DMS153 (cell line): ENCODE measurements at regions not wholly inside any gene's neighbourhood (a gene's known extent, or its start where the extent isn't known, plus 50 kb on each side); places are given as distances from the start of the nearest gene placed in this dataset.

Experiments
- DNase-seq: peaks from one replicate; lab custom pipeline; 2025; lab: John Stamatoyannopoulos, UW

- DNase-seq, result no peak
Observed at GRCh38 chr10:128875030-128875744, 591.9 kb upstream of the MGMT start.

GRCh38 chr10:128875956-128876736, 590.9 kb upstream of the MGMT start:
- no peak for DNase-seq

DNA sequence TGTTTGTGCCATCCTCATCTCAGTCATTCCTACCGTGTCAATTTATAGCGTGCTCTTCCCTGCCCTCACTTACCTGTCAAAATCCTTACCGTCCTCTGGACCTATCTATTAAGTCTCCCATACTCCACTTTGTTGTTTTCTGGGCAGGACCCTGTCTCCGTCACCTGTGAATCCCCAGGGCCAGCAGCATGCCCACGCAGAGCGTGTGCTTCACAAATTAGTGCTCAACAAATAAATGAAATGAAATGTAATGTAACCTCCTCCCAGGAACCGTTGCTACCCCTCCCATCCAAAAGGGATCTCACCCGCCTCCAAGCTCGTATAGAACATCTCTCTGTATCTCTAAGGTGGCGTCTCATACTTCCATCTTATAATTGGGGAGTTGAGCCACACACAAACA, 589.9 kb upstream of the MGMT start:
- no peak for DNase-seq

DNA sequence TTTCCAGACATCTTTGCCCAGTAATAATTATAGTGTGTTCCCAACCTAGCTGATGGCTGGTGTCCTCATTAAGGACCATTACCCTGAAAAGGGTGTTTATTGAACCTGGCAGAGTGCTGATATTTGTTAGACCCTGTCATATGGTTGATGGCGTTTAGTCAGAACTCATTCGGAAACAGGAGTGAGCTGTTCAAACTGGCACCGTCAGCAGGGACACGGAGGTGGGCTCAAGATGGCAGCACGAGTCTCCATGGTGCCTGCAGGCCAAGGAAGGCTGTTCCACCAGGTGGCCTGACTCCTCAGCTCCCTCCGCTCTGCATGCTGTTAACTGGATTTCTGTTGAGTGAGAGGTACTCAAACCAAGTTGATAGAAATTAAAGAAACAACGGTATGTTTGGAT, 589.1 kb upstream of the MGMT start:
- DNase-seq, result no peak

DNA sequence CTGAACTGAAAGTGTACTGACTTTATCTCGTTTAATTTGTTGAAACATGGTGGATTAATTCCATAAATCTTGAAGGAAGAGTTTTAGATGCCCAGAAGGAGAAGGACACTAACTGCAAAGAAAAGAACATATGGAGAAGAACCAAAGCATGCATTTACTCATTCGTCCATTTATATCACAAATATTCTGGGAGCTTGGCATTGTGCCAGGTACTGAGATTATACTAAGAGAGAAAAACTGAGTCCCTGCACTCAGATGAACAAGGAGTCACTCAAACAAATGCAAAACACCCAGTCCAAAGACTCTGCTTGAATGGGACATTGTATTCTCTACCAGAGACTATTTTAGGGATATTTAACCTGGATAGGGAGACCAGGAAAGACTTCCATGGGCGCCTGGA, 588.0 kb upstream of the MGMT start:
- no peak for DNase-seq

GRCh38 chr10:128879441-128880140, 587.5 kb upstream of the MGMT start:
- no peak for DNase-seq

DNA sequence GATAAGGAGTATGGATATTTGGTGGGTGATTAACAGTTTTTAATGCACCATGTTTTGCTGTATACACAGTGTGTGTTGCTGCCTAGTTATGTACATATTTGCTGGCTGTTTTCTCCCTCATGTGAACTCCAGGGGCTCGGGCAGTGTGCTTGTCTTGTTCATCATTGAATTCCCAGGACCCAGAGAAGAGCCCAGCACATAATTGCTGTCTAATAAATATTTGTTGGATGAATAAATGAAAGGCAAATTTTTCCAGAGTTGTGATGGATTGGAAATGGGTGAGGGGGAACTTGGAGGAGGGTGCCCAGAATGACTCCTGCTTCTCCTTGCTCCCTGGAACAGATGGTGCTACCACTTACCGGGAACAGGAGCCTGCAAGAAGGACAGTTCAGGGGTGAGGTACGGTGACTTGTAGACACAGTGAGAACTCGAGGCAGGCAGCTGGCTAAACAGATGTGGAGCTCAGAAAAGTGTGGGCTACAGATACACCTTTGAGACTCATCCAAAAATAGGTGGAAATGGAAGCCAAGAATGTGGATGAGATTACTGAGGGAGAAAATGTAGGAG, 586.8 kb upstream of the MGMT start:
- DNase-seq, result no peak

DNA sequence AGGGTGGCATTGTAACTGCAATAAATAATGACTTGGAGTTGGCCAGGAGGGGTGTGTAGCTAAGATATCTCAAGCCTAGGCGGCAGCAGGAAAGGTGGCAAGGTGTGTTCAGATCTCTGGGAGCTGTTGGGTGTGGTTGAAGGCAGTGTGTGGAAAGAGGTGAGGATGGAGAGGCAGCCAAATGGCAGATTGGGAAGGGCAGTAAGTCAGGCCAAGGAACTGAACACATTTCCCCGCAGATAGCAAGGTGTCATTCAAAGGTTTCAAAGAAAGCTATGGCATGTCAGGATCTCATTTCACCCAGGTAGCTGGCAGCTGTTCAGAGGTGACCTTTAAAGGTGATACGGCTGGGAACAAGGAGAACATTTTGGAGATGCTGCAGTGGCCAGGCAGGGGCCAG, 586.0 kb upstream of the MGMT start:
- no peak for DNase-seq

DNA sequence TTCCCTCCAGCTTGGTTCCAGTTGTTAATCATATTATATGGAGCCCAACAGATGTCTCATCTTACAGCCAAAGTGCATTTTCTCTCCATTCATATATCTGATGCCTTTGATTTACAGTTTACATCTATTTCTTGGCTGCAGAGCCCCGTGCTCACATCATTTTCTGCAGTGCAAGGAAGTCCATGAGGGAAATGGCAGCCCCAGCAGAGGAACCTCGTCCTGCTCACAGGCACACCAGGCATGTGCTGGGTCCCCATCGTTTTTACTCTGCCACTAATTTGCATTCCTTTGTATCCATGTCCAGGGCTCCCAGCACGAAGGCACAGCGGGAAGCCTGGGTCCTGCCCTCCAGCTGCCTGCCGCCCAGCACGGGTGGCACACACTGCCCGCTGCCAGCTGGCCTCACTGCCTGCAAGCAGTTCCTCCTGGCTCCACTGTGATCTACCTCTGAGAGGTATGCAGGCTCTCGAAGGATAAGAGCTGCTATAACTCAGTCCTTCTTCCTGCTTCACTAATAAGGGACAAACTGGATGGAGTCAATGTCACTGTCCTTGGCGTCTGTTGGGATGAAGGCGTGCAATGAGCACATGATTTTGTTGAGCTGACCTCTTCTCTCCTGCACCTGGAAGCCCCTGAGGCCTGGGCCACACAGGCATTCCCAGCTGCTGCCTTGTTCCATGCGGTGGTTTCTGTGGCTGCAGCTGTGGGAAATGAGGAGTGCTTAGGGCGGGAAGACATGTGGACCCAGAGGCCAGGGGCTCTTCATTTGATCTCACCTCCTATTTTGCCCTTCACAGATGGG, 583.6 kb upstream of the MGMT start:
- no peak for DNase-seq

DNA sequence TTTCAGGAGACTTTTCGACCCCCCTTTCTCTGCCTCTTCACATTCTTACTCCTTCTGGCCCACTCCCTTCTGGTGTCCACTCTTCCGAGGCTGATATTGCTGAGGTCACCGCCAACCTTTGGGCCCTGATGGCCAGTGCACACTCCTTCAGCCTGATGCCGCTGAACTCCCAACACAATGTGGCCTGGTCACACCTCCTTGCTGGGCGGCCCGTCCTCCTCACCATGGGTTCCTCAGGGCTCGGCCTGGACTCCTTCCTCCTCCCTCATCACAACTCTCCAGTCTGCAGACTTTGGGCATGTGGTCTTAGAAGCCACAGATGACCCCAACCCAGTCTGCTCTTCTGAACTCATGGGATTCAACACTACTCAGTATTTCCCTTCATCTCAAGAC, 583.0 kb upstream of the MGMT start:
- no peak for DNase-seq

GRCh38 chr10:128884496-128885072, 582.5 kb upstream of the MGMT start:
- DNase-seq, result no peak

DNA sequence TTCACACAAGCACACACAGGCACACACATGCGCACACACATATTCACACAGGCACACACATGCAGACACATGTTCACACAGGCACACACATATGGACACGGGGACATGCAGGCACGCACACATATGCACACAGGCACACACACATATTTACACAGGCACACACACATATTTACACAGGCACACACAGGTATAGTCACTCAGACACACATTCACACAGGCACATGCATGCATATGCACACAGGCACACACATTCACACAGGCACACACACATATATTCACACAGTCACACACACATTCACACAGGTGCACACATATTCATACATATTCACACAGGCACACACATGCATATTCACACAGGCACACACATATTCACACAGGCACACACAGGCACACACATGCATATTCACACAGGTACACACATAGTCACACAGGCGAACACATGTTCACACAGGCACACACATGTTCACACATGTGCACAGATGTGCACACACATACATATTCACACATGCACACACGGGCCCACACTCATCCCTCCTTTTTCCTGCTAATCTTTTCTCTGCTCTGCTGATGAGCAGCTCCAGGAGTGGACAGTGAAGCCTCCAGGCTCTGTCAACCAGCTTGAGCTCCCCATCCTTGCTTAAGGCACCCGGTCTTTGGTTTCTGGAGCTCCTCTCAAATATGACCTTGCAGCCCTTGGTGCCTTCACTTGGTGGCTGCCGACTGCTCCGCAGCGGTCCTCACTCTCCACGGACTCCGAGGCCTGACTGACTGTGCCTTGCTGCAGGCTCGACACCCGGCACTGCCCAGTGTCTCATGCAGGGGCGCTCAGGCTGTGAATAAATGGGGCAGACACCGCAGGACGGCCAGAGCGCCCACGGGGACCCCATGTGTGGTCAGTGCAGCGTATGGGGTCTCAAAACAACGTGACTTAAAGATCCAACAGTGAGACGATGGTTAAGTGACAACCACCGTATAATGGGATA, 581.2 kb upstream of the MGMT start:
- DNase-seq, result no peak

DNA sequence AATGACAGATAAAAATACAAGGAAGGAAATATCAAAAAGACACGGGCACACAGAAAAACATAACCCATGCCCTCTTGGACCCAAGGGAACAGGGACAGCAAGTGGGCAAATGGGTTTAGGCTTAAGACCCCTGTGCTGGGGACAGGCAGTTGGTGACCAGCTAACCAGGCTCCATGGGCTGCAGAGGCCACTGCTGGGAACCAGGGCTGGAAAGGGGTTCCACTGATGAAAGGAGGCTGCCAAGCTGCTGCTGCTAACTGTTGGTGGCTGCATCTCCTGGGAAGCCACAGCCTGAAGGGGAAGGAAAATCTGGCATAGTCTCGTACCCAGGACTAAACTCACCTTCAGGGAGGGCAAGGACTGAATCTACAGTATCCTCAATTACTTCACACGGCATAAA, 579.2 kb upstream of the MGMT start:
- no peak for DNase-seq

GRCh38 chr10:128892005-128892404, 575.0 kb upstream of the MGMT start:
- no peak for DNase-seq

- DNase-seq, result no peak
Observed at GRCh38 chr10:128894641-128895040, 572.4 kb upstream of the MGMT start.

DNA sequence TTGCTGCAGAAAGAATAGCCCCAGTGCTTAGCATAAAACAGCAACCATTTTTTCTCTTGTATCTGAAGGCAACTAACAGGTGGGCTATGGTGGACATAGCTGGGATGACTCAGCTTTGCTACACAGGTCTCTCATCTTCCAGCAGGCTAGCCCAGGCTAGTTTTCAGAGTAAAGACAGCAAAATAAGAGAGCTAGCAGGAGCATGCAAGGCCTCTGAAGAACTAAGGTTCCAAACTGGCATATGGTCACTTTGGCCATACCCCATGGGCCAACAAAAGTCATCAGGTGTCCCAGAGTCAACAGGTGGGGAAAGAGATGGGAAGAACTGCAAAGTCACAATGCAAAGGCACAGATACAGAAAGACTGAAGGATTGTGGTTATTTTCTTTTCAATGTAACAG, 571.6 kb upstream of the MGMT start:
- no peak for DNase-seq

- DNase-seq, result no peak
Observed at GRCh38 chr10:128896116-128896795, 570.8 kb upstream of the MGMT start.

DNA sequence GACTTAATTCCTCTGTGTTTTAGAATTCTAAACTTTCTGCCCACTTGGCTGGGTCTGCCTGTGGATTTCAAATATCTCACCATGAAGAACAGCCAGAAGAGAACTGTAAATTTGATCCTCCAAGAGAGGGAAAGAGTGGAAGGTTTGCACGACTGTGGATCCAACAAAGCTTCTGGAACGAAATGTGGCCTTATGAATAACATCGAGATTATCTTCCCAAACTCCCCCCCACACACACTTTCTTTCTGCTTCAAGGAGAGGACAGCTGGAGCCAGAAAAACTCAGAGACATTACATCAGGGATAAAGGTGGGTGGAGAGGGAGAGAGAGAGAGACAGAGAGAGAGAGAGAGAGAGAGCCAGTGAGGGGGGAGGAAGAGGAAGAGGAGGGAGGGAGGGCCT, 570.1 kb upstream of the MGMT start:
- no peak for DNase-seq

DNA sequence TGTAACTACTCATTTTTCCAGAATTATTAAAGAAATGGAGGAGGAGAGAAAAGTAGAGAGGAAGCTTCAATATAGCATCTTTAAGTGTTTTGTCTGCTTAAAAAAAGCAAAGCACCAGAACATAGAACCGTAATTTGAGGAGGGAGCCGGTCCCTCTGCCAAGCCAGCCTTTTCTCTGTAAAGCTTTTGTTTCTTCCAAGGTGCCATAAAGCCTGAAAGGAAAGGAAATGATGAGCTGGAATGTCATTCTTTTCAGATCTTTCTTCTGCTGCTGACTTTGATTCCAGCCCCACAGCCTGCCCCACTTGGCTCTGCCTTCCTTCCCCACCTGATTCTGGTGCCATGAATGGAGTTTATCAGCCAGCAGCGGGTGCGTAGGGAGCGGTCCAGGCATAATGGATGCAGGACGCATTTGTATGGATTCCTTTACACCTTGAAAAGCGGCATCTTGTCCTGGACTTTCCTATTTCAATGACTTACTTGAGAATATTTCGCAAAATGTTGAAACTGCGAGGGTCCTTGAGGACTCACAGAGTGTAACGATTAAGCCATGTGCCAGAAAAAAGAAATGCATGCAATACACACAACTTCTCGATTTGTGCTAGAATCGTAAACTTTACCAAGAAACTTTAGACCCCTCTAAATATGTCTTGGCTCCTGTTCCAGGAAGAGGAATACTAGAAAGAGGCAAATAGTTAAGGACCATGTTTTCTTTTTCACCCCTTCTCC, 569.5 kb upstream of the MGMT start:
- DNase-seq, result no peak
